Hepatocyte (in vitro differentiated cells): ENCODE measurements at regions not wholly inside any gene's neighbourhood (a gene's known extent, or its start where the extent isn't known, plus 50 kb on each side); places are given as distances from the start of the nearest gene placed in this dataset.
"Not testable (repeated sequence)": the region's sequence is repeated elsewhere in the genome, so short reads cannot be mapped to it uniquely, and the experiment has no call there.

Source experiments
- DNase-seq: peaks from one replicate; pipeline ENCODE4 v3.0.0-alpha.2; 2016; ENCODE audit warnings: low spot score
- H2AFZ ChIP-seq: fragments of 200-600 bp; sonication (generic); 2 replicates; pipeline ENCODE4 v1.6.0; 2016; ENCODE audit warnings: antibody characterized with exemption, mild to moderate bottlenecking
- H3K27ac ChIP-seq: fragments of 200-600 bp; sonication (generic); 2 replicates; pipeline ENCODE4 v1.5.1; 2016; ENCODE audit warnings: mild to moderate bottlenecking
- H3K27me3 ChIP-seq: fragments of 200-600 bp; sonication (generic); 2 replicates; pipeline ENCODE4 v1.6.1; 2016
- H3K36me3 ChIP-seq: fragments of 200-600 bp; sonication (generic); replicated peaks from 2 replicates; pipeline ENCODE4 v1.5.1; 2016; ENCODE audit warnings: low read depth; ENCODE audit not compliant: insufficient read depth
- H3K4me1 ChIP-seq: fragments of 200-600 bp; sonication (generic); 2 replicates; pipeline ENCODE4 v1.5.1; 2016; ENCODE audit warnings: mild to moderate bottlenecking, moderate library complexity; ENCODE audit not compliant: insufficient read depth
- H3K4me2 ChIP-seq: fragments of 200-600 bp; sonication (generic); 2 replicates; pipeline ENCODE4 v1.6.0; 2016
- H3K4me3 ChIP-seq: fragments of 200-600 bp; sonication (generic); 2 replicates; pipeline ENCODE4 v1.5.1; 2016; ENCODE audit warnings: mild to moderate bottlenecking
- H3K79me2 ChIP-seq: fragments of 200-600 bp; sonication (generic); 2 replicates; pipeline ENCODE4 v1.6.0; 2017; ENCODE audit warnings: mild to moderate bottlenecking
- H3K9me2 ChIP-seq: fragments of 200-600 bp; sonication (generic); replicated peaks from 2 replicates; pipeline ENCODE4 v1.6.0; 2017; ENCODE audit warnings: mild to moderate bottlenecking; ENCODE audit not compliant: insufficient read depth
- H3K9me3 ChIP-seq: fragments of 200-600 bp; sonication (generic); 2 replicates; pipeline ENCODE4 v1.5.1; 2016; ENCODE audit warnings: low read depth, mild to moderate bottlenecking
- H4K20me1 ChIP-seq: fragments of 200-600 bp; sonication (generic); 2 replicates; pipeline ENCODE4 v1.6.0; 2016; ENCODE audit warnings: mild to moderate bottlenecking; ENCODE audit not compliant: insufficient read depth, poor library complexity, severe bottlenecking
- EZH2 ChIP-seq: fragments of 200-600 bp; sonication (generic); IDR thresholded peaks from 2 replicates; pipeline ENCODE4 v1.6.1; 2016; ENCODE audit warnings: antibody characterized with exemption, mild to moderate bottlenecking, borderline replicate concordance
- EZH2phosphoT487 ChIP-seq: fragments of 200-600 bp; sonication (generic); IDR thresholded peaks from one replicate; pipeline ENCODE4 v1.6.1; 2018; ENCODE audit warnings: antibody characterized with exemption, mild to moderate bottlenecking, low read depth, moderate library complexity; ENCODE audit not compliant: unreplicated experiment, severe bottlenecking
- WGBS: methylation state at CpG from one replicate; pipeline ENCODE4 v1.1.6; 2016; ENCODE audit warnings: low lambda C conversion rate; ENCODE audit errors: missing lambda C conversion rate; 5-methylcytosine and 5-hydroxymethylcytosine counted together
- TF ChIP-seq, protein P1 (sequence below): fragments of 200-600 bp; sonication (generic); IDR thresholded peaks from 2 replicates; pipeline ENCODE4 v1.5.1; 2016; ENCODE audit warnings: antibody characterized with exemption, mild to moderate bottlenecking; ENCODE audit not compliant: poor library complexity

DNA sequence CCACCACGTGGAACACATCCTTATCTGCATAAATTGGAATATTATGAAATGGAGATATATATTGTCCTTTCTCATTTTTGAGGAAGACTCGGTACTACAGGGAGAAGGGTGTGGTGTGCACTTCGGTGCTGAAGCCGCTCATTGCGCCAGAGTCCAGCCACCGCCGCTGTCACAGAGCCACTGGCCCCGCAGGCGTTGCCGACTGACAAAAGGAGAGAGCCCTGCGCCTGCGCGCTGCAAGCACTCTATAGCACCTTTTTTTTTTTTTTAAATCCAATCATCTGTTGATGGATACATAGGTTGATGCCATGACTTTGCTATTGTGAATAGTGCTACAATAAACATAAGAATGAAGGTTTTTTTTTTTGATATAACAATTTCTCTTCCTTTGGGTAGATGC is 130.0 kb upstream of the TBC1D5 start:
- Histone ChIP-seq H4K20me1 (no peaks in the 10 kb centered on the region), H3K9me2 (no peaks in the 10 kb centered on the region), H3K36me3 (no peaks in the 10 kb centered on the region), H3K27me3 (no peaks in the 10 kb centered on the region), H2AFZ (no peak overlapping the region), H3K27ac (no peak overlapping the region), H3K79me2 (no peaks in the 10 kb centered on the region), H3K4me2 (no peak overlapping the region), H3K4me3 (no peak overlapping the region), H3K9me3 (no peaks in the 10 kb centered on the region), H3K4me1 (no peaks in the 10 kb centered on the region)
- WGBS: 99% methylated on average over 13 of the region's 13 CpGs
- TF ChIP-seq, protein P1, sequence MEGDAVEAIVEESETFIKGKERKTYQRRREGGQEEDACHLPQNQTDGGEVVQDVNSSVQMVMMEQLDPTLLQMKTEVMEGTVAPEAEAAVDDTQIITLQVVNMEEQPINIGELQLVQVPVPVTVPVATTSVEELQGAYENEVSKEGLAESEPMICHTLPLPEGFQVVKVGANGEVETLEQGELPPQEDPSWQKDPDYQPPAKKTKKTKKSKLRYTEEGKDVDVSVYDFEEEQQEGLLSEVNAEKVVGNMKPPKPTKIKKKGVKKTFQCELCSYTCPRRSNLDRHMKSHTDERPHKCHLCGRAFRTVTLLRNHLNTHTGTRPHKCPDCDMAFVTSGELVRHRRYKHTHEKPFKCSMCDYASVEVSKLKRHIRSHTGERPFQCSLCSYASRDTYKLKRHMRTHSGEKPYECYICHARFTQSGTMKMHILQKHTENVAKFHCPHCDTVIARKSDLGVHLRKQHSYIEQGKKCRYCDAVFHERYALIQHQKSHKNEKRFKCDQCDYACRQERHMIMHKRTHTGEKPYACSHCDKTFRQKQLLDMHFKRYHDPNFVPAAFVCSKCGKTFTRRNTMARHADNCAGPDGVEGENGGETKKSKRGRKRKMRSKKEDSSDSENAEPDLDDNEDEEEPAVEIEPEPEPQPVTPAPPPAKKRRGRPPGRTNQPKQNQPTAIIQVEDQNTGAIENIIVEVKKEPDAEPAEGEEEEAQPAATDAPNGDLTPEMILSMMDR: no peak
- TF ChIP-seq EZH2phosphoT487 (no peak), EZH2 (no peak)
- DNase-seq: no peak

DNA sequence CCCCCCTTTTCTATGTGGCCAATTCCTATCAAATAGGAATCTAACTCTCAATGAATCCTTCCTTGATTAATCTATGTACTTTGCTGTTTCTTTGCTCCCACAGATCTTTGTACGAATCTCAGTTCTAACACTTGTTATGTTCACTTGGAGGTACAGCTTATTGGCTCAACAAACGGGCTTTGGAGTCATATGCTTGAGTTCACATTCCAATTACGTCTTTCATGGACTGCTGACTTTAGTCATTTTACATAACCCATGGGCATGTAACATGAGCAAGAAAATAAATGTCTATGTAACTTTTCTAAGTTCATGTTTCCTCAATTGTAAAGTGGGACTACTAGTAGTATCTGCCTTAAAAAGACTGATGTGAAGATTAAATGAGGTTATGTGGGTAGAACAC is 123.2 kb upstream of the TBC1D5 start:
- WGBS: 85% methylated on average over 3 of the region's 3 CpGs
- Histone ChIP-seq H3K4me1 (no peaks in the 10 kb centered on the region), H4K20me1 (no peaks in the 10 kb centered on the region), H3K27me3 (no peaks in the 10 kb centered on the region), H3K4me2 (no peak overlapping the region), H3K36me3 (no peaks in the 10 kb centered on the region), H3K9me2 (no peaks in the 10 kb centered on the region), H3K4me3 (no peak overlapping the region), H2AFZ (no peak overlapping the region), H3K9me3 (no peaks in the 10 kb centered on the region), H3K27ac (no peak overlapping the region), H3K79me2 (peaks cover 7% of the 10 kb centered on the region)
- TF ChIP-seq, protein P1: no peak
- TF ChIP-seq EZH2 (no peak), EZH2phosphoT487 (no peak)
- DNase-seq: no peak

DNA sequence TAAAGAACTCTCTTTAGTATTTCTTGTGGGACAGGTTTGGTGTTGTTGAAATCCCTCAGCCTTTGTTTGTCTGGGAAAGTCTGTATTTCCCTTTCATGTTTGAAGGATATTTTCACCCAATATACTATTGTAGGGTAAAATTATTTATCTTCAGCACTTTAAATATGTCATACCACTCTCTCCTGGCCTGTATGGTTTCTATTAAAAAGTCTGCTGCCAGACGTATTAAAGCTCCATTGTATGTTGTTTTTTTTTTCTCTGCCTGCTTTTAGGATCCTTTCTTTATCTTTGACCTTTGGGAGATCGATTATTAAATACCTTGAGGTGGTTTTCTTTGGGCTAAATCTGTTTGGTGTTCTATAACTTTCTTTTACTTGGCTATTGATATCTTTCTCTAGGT is 119.0 kb upstream of the TBC1D5 start:
- DNase-seq: no peak
- peak overlapping the region; percentile 42 for H3K4me2 ChIP-seq
- H3K4me3 ChIP-seq: peak overlapping the region; percentile 20

DNA sequence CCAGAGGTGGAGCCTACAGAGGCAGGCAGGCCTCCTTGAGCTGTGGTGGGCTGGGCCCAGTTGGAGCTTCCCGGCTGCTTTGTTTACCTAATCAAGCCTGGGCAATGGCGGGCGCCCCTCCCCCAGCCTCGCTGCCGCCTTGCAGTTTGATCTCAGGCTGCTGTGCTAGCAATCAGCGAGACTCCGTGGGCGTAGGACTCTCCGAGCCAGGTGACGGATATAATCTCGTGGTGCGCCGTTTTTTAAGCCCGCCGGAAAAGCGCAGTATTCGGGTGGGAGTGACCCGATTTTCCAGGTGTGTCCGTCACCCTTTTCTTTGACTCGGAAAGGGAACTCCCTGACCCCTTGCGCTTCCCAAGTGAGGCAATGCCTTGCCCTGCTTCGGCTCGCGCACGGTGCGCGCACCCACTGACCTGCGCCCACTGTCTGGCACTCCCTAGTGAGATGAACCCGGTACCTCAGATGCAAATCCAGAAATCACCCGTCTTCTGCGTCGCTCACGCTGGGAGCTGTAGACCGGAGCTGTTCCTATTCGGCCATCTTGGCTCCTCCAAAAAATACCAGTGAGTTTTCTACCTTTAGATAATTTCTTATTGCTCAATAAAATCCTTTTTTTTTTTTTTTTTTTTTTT is 118.5 kb upstream of the TBC1D5 start:
- H3K9me2 ChIP-seq, H3K9me3 ChIP-seq, H3K79me2 ChIP-seq, H2AFZ ChIP-seq, H3K4me3 ChIP-seq, H3K4me1 ChIP-seq, DNase-seq, H4K20me1 ChIP-seq, H3K36me3 ChIP-seq, H3K27me3 ChIP-seq: not testable (repeated sequence)
- Histone ChIP-seq H3K4me2 (peak overlapping the region; percentile 42), H3K27ac (peak overlapping the region; percentile 56)
- 66% methylated on average over 27 of the region's 35 CpGs for WGBS

More for the DNA sequence above, 119.0 kb upstream of the TBC1D5 start:
- Histone ChIP-seq H2AFZ (no peak overlapping the region), H3K27ac (peak overlapping the region; percentile 56), H3K36me3 (no peaks in the 10 kb centered on the region), H3K4me1 (no peaks in the 10 kb centered on the region), H3K9me2 (no peaks in the 10 kb centered on the region), H3K9me3 (no peaks in the 10 kb centered on the region), H3K79me2 (peaks cover 7% of the 10 kb centered on the region), H4K20me1 (no peaks in the 10 kb centered on the region), H3K27me3 (no peaks in the 10 kb centered on the region)
- TF ChIP-seq EZH2: no peak
- WGBS: 63% methylated on average over 2 of the region's 2 CpGs
